SJCRH30 (cell line): ENCODE measurements at regions not wholly inside any gene's neighbourhood (a gene's known extent, or its start where the extent isn't known, plus 50 kb on each side); places are given as distances from the start of the nearest gene placed in this dataset.

Source experiments
- DNase-seq, 2 experiments: peaks; one replicate each; pipeline ENCODE4 v3.0.0-alpha.2; 2015 to 2020
- H3K27ac ChIP-seq: fragments of 250-450 bp; sonication (Bioruptor Pico); 2 replicates; pipeline ENCODE4 v1.5.1; 2020; ENCODE audit warnings: mild to moderate bottlenecking, moderate library complexity
- H3K27me3 ChIP-seq: fragments of 250-450 bp; sonication (Bioruptor Pico); 2 replicates; pipeline ENCODE4 v1.5.1; 2020; ENCODE audit warnings: mild to moderate bottlenecking, moderate library complexity
- H3K36me3 ChIP-seq: fragments of 250-450 bp; sonication (Bioruptor Pico); 2 replicates; pipeline ENCODE4 v1.5.1; 2020; ENCODE audit warnings: mild to moderate bottlenecking, moderate library complexity
- H3K4me1 ChIP-seq: fragments of 250-450 bp; sonication (Bioruptor Pico); 2 replicates; pipeline ENCODE4 v1.5.1; 2020; ENCODE audit warnings: mild to moderate bottlenecking, moderate library complexity
- H3K4me3 ChIP-seq: fragments of 250-450 bp; sonication (Bioruptor Pico); 2 replicates; pipeline ENCODE4 v1.5.1; 2020; ENCODE audit warnings: mild to moderate bottlenecking, moderate library complexity
- H3K9me3 ChIP-seq: fragments of 250-450 bp; sonication (Bioruptor Pico); replicated peaks from 2 replicates; pipeline ENCODE4 v1.5.1; 2020; ENCODE audit warnings: mild to moderate bottlenecking, moderate library complexity

GRCh38 chr11:92753161-92753560, 216.3 kb upstream of the MTNR1B start:
- Histone ChIP-seq H3K27ac (no peak overlapping the region), H3K9me3 (no peaks in the 10 kb centered on the region), H3K27me3 (no peaks in the 10 kb centered on the region), H3K36me3 (no peaks in the 10 kb centered on the region), H3K4me3 (no peak overlapping the region), H3K4me1 (no peaks in the 10 kb centered on the region; the same call in 1 of the 2 replicates)
- no peak for DNase-seq

GRCh38 chr11:92758241-92758780, 211.1 kb upstream of the MTNR1B start:
- Histone ChIP-seq H3K36me3 (no peaks in the 10 kb centered on the region), H3K4me1 (no peaks in the 10 kb centered on the region), H3K9me3 (no peaks in the 10 kb centered on the region), H3K27me3 (no peaks in the 10 kb centered on the region), H3K4me3 (no peak overlapping the region), H3K27ac (no peak overlapping the region)
- DNase-seq, result no peak

GRCh38 chr11:92759571-92760214, 209.8 kb upstream of the MTNR1B start:
- no peak overlapping the region for H3K4me3 ChIP-seq
- no peak for DNase-seq
- no peaks in the 10 kb centered on the region for H3K4me1 ChIP-seq
- no peaks in the 10 kb centered on the region for H3K36me3 ChIP-seq
- no peaks in the 10 kb centered on the region for H3K27me3 ChIP-seq
- no peaks in the 10 kb centered on the region for H3K9me3 ChIP-seq
- no peak overlapping the region for H3K27ac ChIP-seq

- no peaks in the 10 kb centered on the region for H3K9me3 ChIP-seq
- no peaks in the 10 kb centered on the region for H3K36me3 ChIP-seq
- H3K27ac ChIP-seq, result no peak overlapping the region
- no peaks in the 10 kb centered on the region for H3K4me1 ChIP-seq
- H3K27me3 ChIP-seq, result no peaks in the 10 kb centered on the region
- DNase-seq, result no peak
- no peak overlapping the region for H3K4me3 ChIP-seq
These were observed 207.3 kb upstream of the MTNR1B start for GRCh38 chr11:92762121-92762540.

- Histone ChIP-seq H3K36me3 (no peaks in the 10 kb centered on the region), H3K4me1 (no peaks in the 10 kb centered on the region), H3K27me3 (no peaks in the 10 kb centered on the region), H3K9me3 (no peaks in the 10 kb centered on the region), H3K4me3 (no peak overlapping the region), H3K27ac (no peak overlapping the region)
- no peak for DNase-seq
These were observed 206.1 kb upstream of the MTNR1B start for GRCh38 chr11:92763336-92763735.

GRCh38 chr11:92764128-92764527, 205.3 kb upstream of the MTNR1B start:
- H3K9me3 ChIP-seq, result no peaks in the 10 kb centered on the region
- no peaks in the 10 kb centered on the region for H3K4me1 ChIP-seq
- H3K4me3 ChIP-seq, result no peak overlapping the region
- no peaks in the 10 kb centered on the region for H3K27me3 ChIP-seq
- H3K36me3 ChIP-seq, result no peaks in the 10 kb centered on the region
- no peak overlapping the region for H3K27ac ChIP-seq
- no peak for DNase-seq

GRCh38 chr11:92765082-92765840, 204.2 kb upstream of the MTNR1B start:
- H3K36me3 ChIP-seq, result no peaks in the 10 kb centered on the region
- no peak overlapping the region for H3K4me3 ChIP-seq
- H3K27ac ChIP-seq, result no peak overlapping the region
- no peaks in the 10 kb centered on the region for H3K27me3 ChIP-seq
- no peak for DNase-seq
- H3K4me1 ChIP-seq, result no peaks in the 10 kb centered on the region
- H3K9me3 ChIP-seq, result no peaks in the 10 kb centered on the region

GRCh38 chr11:92765965-92766371, 203.5 kb upstream of the MTNR1B start:
- DNase-seq, result no peak
- no peaks in the 10 kb centered on the region for H3K36me3 ChIP-seq
- H3K27me3 ChIP-seq, result no peaks in the 10 kb centered on the region
- no peaks in the 10 kb centered on the region for H3K4me1 ChIP-seq
- H3K9me3 ChIP-seq, result no peaks in the 10 kb centered on the region
- no peak overlapping the region for H3K4me3 ChIP-seq
- H3K27ac ChIP-seq, result no peak overlapping the region

GRCh38 chr11:92766698-92767097, 202.8 kb upstream of the MTNR1B start:
- H3K4me3 ChIP-seq, result no peak overlapping the region
- no peaks in the 10 kb centered on the region for H3K36me3 ChIP-seq
- no peak for DNase-seq
- H3K27ac ChIP-seq, result no peak overlapping the region
- no peaks in the 10 kb centered on the region for H3K27me3 ChIP-seq
- H3K4me1 ChIP-seq, result no peaks in the 10 kb centered on the region
- H3K9me3 ChIP-seq, result no peaks in the 10 kb centered on the region

GRCh38 chr11:92767416-92767815, 202.0 kb upstream of the MTNR1B start:
- H3K9me3 ChIP-seq, result no peaks in the 10 kb centered on the region
- H3K36me3 ChIP-seq, result no peaks in the 10 kb centered on the region

GRCh38 chr11:92768121-92768840, 201.2 kb upstream of the MTNR1B start:
- no peak overlapping the region for H3K4me3 ChIP-seq
- H3K27ac ChIP-seq, result no peak overlapping the region

More at GRCh38 chr11:92767416-92767815, 202.0 kb upstream of the MTNR1B start:
- H3K27me3 ChIP-seq, result no peaks in the 10 kb centered on the region
- no peak overlapping the region for H3K4me3 ChIP-seq
- DNase-seq, result no peak
- no peaks in the 10 kb centered on the region for H3K4me1 ChIP-seq
- H3K27ac ChIP-seq, result no peak overlapping the region

GRCh38 chr11:92769112-92769511, 200.3 kb upstream of the MTNR1B start:
- Histone ChIP-seq H3K36me3 (no peaks in the 10 kb centered on the region), H3K27me3 (no peaks in the 10 kb centered on the region), H3K4me1 (no peaks in the 10 kb centered on the region), H3K4me3 (no peak overlapping the region), H3K9me3 (no peaks in the 10 kb centered on the region), H3K27ac (no peak overlapping the region)
- DNase-seq, result no peak

More at GRCh38 chr11:92768121-92768840, 201.2 kb upstream of the MTNR1B start:
- Histone ChIP-seq H3K27me3 (no peaks in the 10 kb centered on the region), H3K4me1 (no peaks in the 10 kb centered on the region), H3K9me3 (no peaks in the 10 kb centered on the region), H3K36me3 (no peaks in the 10 kb centered on the region)
- no peak for DNase-seq

- Histone ChIP-seq H3K4me3 (no peak overlapping the region), H3K9me3 (no peaks in the 10 kb centered on the region), H3K4me1 (no peaks in the 10 kb centered on the region), H3K27me3 (no peaks in the 10 kb centered on the region), H3K27ac (no peak overlapping the region), H3K36me3 (no peaks in the 10 kb centered on the region)
- DNase-seq, result no peak
These were observed 199.0 kb upstream of the MTNR1B start for GRCh38 chr11:92770419-92770818.

- H3K9me3 ChIP-seq, result no peaks in the 10 kb centered on the region
- H3K36me3 ChIP-seq, result no peaks in the 10 kb centered on the region
These were observed 198.5 kb upstream of the MTNR1B start for GRCh38 chr11:92770981-92771380.

GRCh38 chr11:92771701-92772100, 197.8 kb upstream of the MTNR1B start:
- H3K27me3 ChIP-seq, result no peaks in the 10 kb centered on the region
- no peaks in the 10 kb centered on the region for H3K9me3 ChIP-seq
- no peaks in the 10 kb centered on the region for H3K4me1 ChIP-seq
- H3K27ac ChIP-seq, result no peak overlapping the region
- no peak for DNase-seq
- H3K4me3 ChIP-seq, result no peak overlapping the region
- H3K36me3 ChIP-seq, result no peaks in the 10 kb centered on the region

More at GRCh38 chr11:92770981-92771380, 198.5 kb upstream of the MTNR1B start:
- Histone ChIP-seq H3K4me3 (no peak overlapping the region), H3K4me1 (no peaks in the 10 kb centered on the region), H3K27ac (no peak overlapping the region), H3K27me3 (no peaks in the 10 kb centered on the region)
- no peak for DNase-seq
